ENCODE measurements at regions not wholly inside any gene's neighbourhood (a gene's known extent, or its start where the extent isn't known, plus 50 kb on each side); places are given as distances from the start of the nearest gene placed in this dataset.

GRCh38 chr14:85799668-85800067, 269.7 kb downstream of the FLRT2 start:
- no peak for DNase-seq

- DNase-seq, result no peak
Observed at GRCh38 chr14:85798856-85799255, 268.9 kb downstream of the FLRT2 start.

GRCh38 chr14:85793533-85793932, 263.6 kb downstream of the FLRT2 start:
- no peak for DNase-seq

- DNase-seq, result no peak
Observed at GRCh38 chr14:85789506-85789905, 259.6 kb downstream of the FLRT2 start.

- no peak for DNase-seq
Observed at GRCh38 chr14:85788470-85789233, 258.7 kb downstream of the FLRT2 start.

- DNase-seq, result no peak
Observed at GRCh38 chr14:85766295-85766694, 236.4 kb downstream of the FLRT2 start.

- no peak for DNase-seq
Observed at GRCh38 chr14:85764822-85765221, 234.9 kb downstream of the FLRT2 start.

GRCh38 chr14:85762526-85762925, 232.6 kb downstream of the FLRT2 start:
- no peak for DNase-seq

GRCh38 chr14:85752175-85752574, 222.2 kb downstream of the FLRT2 start:
- no peak for DNase-seq

GRCh38 chr14:85744573-85744972, 214.6 kb downstream of the FLRT2 start:
- DNase-seq, result no peak

- no peak for DNase-seq
Observed at GRCh38 chr14:85732031-85732430, 202.1 kb downstream of the FLRT2 start.

- no peak for DNase-seq
Observed at GRCh38 chr14:85731186-85731585, 201.2 kb downstream of the FLRT2 start.

GRCh38 chr14:85728476-85729065, 198.6 kb downstream of the FLRT2 start:
- no peak for DNase-seq

- DNase-seq, result no peak
Observed at GRCh38 chr14:85714069-85714468, 184.1 kb downstream of the FLRT2 start.

- DNase-seq, result no peak
Observed at GRCh38 chr14:85711620-85712019, 181.7 kb downstream of the FLRT2 start.

All from DMS79 (cell line).